ENCODE measurements at regions not wholly inside any gene's neighbourhood (a gene's known extent, or its start where the extent isn't known, plus 50 kb on each side); places are given as distances from the start of the nearest gene placed in this dataset.

DNA sequence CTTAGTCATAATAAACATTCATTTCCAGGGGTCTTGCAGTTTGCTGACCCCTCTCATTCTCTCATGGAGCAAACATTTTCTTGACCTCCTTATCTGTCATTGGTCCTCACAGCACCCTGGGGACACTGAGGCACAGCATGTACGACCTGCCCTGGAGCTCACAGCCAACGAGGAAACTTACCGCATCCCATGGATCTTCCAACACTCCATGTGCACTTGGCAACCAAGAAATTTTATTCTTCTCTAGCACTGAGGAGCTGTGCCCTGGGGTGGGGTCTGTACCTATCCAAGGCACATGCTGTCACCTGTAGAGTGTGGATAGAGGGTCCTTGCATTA, 69.4 kb upstream of the IGLL5 start:
- TF ChIP-seq, protein P1, sequence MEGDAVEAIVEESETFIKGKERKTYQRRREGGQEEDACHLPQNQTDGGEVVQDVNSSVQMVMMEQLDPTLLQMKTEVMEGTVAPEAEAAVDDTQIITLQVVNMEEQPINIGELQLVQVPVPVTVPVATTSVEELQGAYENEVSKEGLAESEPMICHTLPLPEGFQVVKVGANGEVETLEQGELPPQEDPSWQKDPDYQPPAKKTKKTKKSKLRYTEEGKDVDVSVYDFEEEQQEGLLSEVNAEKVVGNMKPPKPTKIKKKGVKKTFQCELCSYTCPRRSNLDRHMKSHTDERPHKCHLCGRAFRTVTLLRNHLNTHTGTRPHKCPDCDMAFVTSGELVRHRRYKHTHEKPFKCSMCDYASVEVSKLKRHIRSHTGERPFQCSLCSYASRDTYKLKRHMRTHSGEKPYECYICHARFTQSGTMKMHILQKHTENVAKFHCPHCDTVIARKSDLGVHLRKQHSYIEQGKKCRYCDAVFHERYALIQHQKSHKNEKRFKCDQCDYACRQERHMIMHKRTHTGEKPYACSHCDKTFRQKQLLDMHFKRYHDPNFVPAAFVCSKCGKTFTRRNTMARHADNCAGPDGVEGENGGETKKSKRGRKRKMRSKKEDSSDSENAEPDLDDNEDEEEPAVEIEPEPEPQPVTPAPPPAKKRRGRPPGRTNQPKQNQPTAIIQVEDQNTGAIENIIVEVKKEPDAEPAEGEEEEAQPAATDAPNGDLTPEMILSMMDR (IDR thresholded peaks at IDR 0.05) = no peak
- TF ChIP-seq POLR2A (IDR thresholded peaks at IDR 0.05) = no peak

All from Peyer's patch (tissue), 4 donors.